EH (cell line): ENCODE measurements at regions not wholly inside any gene's neighbourhood (a gene's known extent, or its start where the extent isn't known, plus 50 kb on each side); places are given as distances from the start of the nearest gene placed in this dataset.
"Not testable (repeated sequence)": the region's sequence is repeated elsewhere in the genome, so short reads cannot be mapped to it uniquely, and the experiment has no call there.

Source experiments
- DNase-seq: peaks from one replicate; pipeline ENCODE4 v3.0.0-alpha.2; 2015; ENCODE audit warnings: low read depth

- DNase-seq: no peak
Observed at GRCh38 chr11:82210011-82210410, 523.7 kb downstream of the FAM181B start.

DNA sequence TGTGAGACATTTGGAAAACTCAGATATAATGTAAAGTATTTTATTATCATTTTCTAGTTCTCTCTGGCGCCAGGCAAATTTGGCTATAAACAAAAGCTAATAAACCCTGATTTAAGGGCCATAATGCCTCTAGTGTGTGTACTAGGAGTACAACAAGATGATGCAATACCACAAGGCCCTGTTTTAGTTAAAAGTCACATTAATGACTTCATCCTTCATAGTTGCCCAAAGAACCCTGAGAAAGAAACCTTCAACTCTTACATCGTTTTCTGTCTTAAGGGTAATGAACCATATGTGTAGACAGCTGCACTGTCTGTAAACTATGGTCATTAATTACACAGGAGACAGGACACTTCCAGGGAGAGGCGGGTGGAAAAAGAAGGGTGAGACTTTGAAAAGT, 538.4 kb downstream of the FAM181B start:
- DNase-seq: no peak

DNA sequence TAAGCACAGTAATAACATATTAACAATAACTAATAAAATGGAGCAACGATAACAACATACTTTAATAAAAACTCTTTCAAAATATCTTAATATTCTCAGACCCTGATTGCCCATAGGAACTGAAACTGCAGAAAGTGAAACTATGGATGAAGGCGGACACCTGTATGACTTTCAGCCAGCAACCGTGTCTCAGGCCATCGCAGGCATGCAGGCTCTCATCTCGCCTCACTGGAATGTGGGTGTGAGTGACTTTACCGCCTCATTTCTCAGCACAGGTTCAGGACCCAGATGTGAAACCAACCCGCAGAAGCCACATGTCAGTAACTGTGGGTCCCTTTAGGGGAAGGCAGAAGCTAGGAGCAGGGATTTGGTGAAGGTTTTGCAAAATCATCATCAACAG, 539.1 kb downstream of the FAM181B start:
- no peak for DNase-seq

- DNase-seq: no peak
Observed at GRCh38 chr11:82191695-82192094, 542.0 kb downstream of the FAM181B start.

DNA sequence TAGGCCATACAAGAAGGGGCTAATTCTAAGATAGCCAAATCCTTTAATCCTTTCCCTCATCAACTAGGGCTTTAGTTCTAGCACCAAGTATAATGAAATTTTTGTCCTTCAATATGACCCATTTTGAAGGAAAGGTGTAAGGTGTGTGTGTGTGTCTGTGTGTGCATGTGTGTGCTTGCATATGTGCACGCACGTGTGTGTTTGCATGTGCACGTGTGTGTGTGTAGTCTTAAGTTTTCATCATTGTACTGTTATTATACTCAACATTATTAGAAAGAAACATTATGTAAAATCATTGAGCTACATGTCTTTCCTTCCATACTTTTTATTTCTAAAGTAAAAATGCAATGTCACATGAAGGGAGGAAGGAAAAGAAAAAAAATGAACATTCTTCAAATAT, 547.7 kb downstream of the FAM181B start:
- DNase-seq: no peak

GRCh38 chr11:82184966-82185365, 548.7 kb downstream of the FAM181B start:
- DNase-seq: no peak

- no peak for DNase-seq
Observed at GRCh38 chr11:82183346-82183745, 550.3 kb downstream of the FAM181B start.

DNA sequence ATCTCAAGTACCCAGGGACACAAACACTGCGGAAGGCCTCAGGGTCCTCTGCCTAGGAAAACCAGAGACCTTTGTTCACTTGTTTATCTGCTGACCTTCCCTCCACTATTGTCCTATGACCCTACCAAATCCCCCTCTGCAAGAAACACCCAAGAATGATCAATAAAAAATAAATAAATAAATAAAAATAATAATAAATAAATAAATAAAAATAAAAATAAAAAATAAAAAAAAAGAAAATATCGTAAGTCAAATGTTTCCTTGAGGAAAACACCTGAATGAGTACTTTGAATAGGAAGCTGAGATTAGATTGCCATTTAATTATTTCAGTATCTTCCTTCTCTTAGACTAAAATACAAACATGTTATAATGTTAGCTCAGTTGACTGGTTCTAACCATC, 551.0 kb downstream of the FAM181B start:
- not testable (repeated sequence) for DNase-seq

DNA sequence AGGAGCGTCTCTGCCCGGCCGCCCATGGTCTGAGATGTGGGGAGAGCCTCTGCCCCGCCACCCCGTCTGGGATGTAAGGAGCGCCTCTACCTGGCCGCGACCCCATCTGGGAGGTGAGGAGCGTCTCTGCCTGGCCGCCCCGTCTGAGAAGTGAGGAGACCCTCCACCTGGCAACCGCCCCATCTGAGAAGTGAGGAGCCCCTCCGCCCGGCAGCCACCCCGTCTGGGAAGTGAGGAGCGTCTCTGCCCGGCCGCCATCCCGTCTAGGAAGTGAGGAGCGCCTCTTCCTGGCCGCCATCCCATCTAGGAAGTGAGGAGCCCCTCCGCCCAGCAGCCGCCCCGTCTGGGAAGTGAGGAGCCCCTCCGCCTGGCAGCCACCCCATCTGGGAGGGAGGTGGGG, 551.9 kb downstream of the FAM181B start:
- not testable (repeated sequence) for DNase-seq

DNA sequence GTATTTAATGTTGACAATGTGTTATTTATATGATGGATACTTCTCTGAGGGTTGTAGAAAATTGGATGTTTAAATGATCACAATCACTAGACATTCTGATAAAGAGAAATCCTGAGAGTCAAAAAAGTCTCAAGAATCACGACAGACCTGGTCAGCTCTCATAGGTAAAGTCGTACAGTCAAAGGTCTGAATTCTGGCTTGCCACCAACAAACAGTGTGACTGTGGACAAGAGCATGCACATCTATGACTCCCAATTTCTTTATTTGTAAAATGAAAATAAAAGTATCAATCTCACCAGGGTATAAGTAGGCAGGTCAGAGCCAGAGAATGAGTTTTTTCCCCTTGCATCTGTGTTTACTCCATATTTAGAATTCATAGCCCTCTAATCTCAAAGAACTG, 556.7 kb downstream of the FAM181B start:
- DNase-seq: no peak

DNA sequence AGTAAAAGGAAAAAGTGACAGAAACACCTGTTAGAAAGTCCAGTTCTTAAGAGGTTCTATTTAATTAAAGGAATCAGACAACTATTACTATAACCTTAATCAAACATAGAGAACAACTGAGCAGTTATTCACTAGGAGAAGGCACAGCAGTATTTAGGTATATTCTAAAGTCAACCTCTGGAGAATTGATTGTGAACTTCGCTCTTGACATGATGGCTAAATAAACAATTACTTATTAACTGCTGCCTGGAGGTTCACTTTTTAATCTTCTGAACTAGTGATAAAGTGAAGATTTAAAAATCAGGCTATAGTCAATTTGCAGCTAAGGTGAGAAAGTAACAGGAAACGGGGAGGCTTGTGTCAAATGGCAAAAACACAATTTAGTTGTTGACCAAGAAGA, 557.3 kb downstream of the FAM181B start:
- DNase-seq: no peak

DNA sequence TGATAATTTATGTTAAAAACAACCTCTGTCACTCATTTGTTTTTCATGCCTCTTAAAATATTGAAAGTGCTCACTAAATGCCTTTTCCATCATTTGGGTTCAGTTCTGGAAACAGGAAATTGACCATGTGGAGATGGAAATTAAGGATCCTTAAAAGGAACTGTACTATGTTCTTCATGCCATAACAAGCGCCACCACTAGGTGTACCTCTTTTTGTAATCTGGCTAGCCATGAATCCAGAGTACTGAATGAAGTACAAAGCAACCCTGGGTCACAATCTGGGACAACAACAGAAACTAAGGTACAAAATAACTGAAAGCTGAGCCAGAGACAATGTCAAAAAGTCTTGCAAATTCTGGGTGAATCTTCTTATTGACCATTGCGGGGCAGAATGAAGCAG, 559.1 kb downstream of the FAM181B start:
- DNase-seq: no peak

GRCh38 chr11:82146789-82147188, 586.9 kb downstream of the FAM181B start:
- DNase-seq: no peak

GRCh38 chr11:82118946-82119345, 614.7 kb downstream of the FAM181B start:
- DNase-seq: no peak

GRCh38 chr11:82117362-82117761, 616.3 kb downstream of the FAM181B start:
- DNase-seq: no peak

DNA sequence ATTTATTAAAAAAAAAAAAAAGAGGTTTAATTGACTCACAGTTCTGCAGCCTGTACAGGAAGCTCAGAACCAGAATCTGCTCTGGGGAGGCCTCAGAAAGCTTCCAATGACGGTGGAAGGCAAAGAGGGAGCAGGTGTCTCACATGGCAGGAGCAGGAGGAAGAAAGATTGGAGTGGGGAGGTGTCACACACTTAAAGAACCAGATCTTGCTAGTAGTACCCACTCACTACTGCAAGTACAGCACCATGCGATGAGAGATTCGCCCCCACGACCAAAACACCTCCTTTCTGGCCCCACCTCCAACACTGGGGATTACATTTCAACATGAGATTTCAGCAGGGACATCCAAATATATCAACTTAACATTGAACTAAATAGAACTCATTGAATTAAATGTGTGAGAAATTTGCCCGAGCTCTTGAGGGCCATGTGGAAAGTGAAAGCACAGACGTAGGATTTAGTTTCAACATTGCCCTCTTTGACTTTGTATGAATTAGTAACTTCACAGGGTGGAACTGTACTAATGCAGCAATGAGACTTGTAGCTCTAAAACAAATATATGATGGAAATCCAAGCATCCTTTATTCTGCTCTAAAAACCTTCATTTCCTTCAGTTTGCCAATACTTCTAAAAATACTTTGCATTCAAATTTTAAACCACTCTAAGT, 628.2 kb downstream of the FAM181B start:
- DNase-seq: no peak

GRCh38 chr11:82092904-82093303, 640.8 kb downstream of the FAM181B start:
- no peak for DNase-seq

GRCh38 chr11:82089426-82089825, 644.2 kb downstream of the FAM181B start:
- no peak for DNase-seq

DNA sequence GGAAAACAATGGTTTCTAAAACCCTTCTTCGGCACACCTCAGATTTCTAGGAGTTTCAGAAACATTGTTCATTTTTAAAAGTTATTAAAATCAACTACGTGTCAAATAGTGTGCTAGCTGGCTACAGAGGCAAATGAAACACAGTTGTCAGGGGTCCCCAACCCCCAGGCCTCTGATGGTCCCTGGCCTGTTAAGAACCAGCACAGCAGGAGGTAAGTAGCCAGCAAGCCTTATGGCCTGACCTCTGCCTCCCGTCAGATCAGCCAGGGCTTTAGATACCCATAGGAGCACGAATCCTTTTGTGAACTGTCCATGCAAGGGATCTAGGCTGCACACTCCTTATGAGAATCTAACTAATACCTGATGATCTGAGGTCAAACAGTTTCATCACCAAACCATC, 648.2 kb downstream of the FAM181B start:
- no peak for DNase-seq

- DNase-seq: no peak
Observed at GRCh38 chr11:82082976-82083375, 650.7 kb downstream of the FAM181B start.

GRCh38 chr11:82080160-82080559, 653.5 kb downstream of the FAM181B start:
- DNase-seq: no peak

DNA sequence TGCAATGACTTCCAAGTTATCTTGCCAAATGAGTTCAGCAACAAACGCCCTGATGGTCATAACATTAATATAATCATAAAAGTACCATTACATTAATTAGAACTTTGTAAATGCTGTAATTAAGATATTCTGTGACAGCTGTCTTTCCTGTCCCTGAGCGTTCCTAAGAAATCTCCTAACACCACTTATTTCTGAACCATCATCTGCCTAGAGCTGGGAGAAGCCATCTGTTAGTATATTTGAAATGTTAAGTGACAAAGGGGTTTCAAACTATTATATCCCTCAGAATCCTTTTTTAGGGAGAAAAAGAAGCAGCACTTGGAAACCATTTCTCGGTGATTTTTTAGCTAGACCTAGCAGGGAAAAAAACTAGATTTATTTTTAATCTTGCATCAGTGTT, 657.5 kb downstream of the FAM181B start:
- DNase-seq: no peak

GRCh38 chr11:82059505-82059904, 674.2 kb downstream of the FAM181B start:
- no peak for DNase-seq

- no peak for DNase-seq
Observed at GRCh38 chr11:82056450-82056849, 677.2 kb downstream of the FAM181B start.

DNA sequence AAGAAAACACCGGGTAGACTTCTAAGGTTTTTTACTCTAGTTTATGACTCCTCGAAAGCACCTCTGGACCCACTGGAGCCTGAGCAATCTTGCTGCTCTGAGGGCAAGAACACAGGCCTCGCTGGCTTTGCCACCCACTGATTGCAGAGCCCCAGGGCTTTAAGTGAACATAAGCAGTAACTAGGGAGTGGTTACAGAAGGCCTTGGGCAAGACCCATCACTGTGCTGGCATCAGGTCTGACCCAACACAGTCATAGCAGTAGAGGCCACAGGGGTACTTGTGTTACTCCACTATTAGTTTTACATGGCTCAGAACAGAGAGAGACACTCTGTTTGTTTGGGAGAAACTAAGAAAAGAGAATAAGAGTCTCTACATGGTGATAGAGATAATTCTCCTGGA, 684.5 kb downstream of the FAM181B start:
- no peak for DNase-seq
